Vagina (tissue), 2 donors: ENCODE measurements at regions not wholly inside any gene's neighbourhood (a gene's known extent, or its start where the extent isn't known, plus 50 kb on each side); places are given as distances from the start of the nearest gene placed in this dataset.

Experiments
- DNase-seq, 2 donors: peaks; one replicate each; pipeline ENCODE4 v3.0.0-alpha.2; 2017; ENCODE audit errors: extremely low spot score in 2 of 2
- H3K27ac ChIP-seq: fragments of 200-600 bp; sonication (generic); one replicate; pipeline ENCODE4 v1.5.1; 2019
- H3K27me3 ChIP-seq: fragments of 200-600 bp; sonication (generic); one replicate; pipeline ENCODE4 v1.5.1; 2019
- H3K36me3 ChIP-seq, 2 donors: fragments of 200-600 bp; sonication (generic); one replicate each; pipeline ENCODE4 v1.5.1; 2017 to 2019
- H3K4me1 ChIP-seq: fragments of 200-600 bp; sonication (generic); one replicate; pipeline ENCODE4 v1.5.1; 2019
- H3K4me3 ChIP-seq, 2 donors: fragments of 200-600 bp; sonication (generic); 1 replicate in 1 of 2; 2 replicates in 1 of 2; pipeline ENCODE4 v1.5.1; 2016 to 2019
- H3K9me3 ChIP-seq: fragments of 200-600 bp; sonication (generic); one replicate; pipeline ENCODE4 v1.5.1; 2019
- CTCF ChIP-seq, 3 experiments: fragments of 450-650 bp in 2 of 3; fragments of 200-600 bp in 1 of 3; sonication (generic) in 1 of 3; IDR thresholded peaks; one replicate each; pipeline ENCODE4 v1.5.1; 2017 to 2019; ENCODE audit warnings: antibody characterized with exemption in 3 of 3, mild to moderate bottlenecking in 2 of 3, moderate library complexity in 2 of 3
- POLR2A ChIP-seq, 2 donors: fragments of 450-650 bp; IDR thresholded peaks; one replicate each; pipeline ENCODE4 v1.6.1; 2017; ENCODE audit warnings: antibody characterized with exemption in 2 of 2, mild to moderate bottlenecking in 2 of 2, moderate library complexity in 2 of 2
- POLR2AphosphoS5 ChIP-seq, 2 donors: sonication (generic); formaldehyde crosslinking; IDR thresholded peaks; one replicate each; pipeline ENCODE4 v1.9.0; 2017; ENCODE audit warnings: antibody characterized with exemption in 2 of 2, mild to moderate bottlenecking in 2 of 2, low read depth in 1 of 2; ENCODE audit not compliant: insufficient read depth in 1 of 2
- intact Hi-C: fragments of 100-400 bp; cut with DNase I; formaldehyde crosslinking; loops from one replicate; pipeline ENCODE4 v1.15.1; 2023

GRCh38 chr7:84479059-84479458, 284.5 kb upstream of the SEMA3A start:
- Histone ChIP-seq H3K9me3 (no peaks in the 10 kb centered on the region), H3K36me3 (no peaks in the 10 kb centered on the region), H3K4me1 (no peaks in the 10 kb centered on the region), H3K27me3 (no peaks in the 10 kb centered on the region), H3K27ac (no peak overlapping the region), H3K4me3 (no peak overlapping the region)
- DNase-seq: no peak
- TF ChIP-seq POLR2AphosphoS5 (IDR thresholded peaks at IDR 0.05; ENCODE audit: insufficient read depth in 1 of 2, low read depth in 1 of 2) (no peak), CTCF (IDR thresholded peaks at IDR 0.05) (no peak), POLR2A (IDR thresholded peaks at IDR 0.05) (no peak)
- intact Hi-C loops: no loop called here

GRCh38 chr7:84477786-84478478, 283.3 kb upstream of the SEMA3A start:
- DNase-seq: no peak
- TF ChIP-seq CTCF (IDR thresholded peaks at IDR 0.05) (no peak), POLR2A (IDR thresholded peaks at IDR 0.05) (no peak), POLR2AphosphoS5 (IDR thresholded peaks at IDR 0.05; ENCODE audit: insufficient read depth in 1 of 2, low read depth in 1 of 2) (no peak)
- intact Hi-C loops: no loop called here

GRCh38 chr7:84474436-84474835, 279.8 kb upstream of the SEMA3A start:
- Histone ChIP-seq H3K36me3 (no peaks in the 10 kb centered on the region), H3K27me3 (no peaks in the 10 kb centered on the region), H3K27ac (no peak overlapping the region), H3K4me3 (no peak overlapping the region), H3K9me3 (no peaks in the 10 kb centered on the region), H3K4me1 (no peaks in the 10 kb centered on the region)
- intact Hi-C loops: no loop called here
- no peak for DNase-seq
- no peak for TF ChIP-seq POLR2A (IDR thresholded peaks at IDR 0.05)
- TF ChIP-seq CTCF (IDR thresholded peaks at IDR 0.05): no peak
- TF ChIP-seq POLR2AphosphoS5 (IDR thresholded peaks at IDR 0.05; ENCODE audit: insufficient read depth in 1 of 2, low read depth in 1 of 2): no peak

More at GRCh38 chr7:84477786-84478478, 283.3 kb upstream of the SEMA3A start:
- H3K27ac ChIP-seq: no peak overlapping the region
- no peak overlapping the region for H3K4me3 ChIP-seq
- H3K4me1 ChIP-seq: no peaks in the 10 kb centered on the region
- no peaks in the 10 kb centered on the region for H3K27me3 ChIP-seq
- no peaks in the 10 kb centered on the region for H3K36me3 ChIP-seq
- no peaks in the 10 kb centered on the region for H3K9me3 ChIP-seq

GRCh38 chr7:84471576-84471975, 277.0 kb upstream of the SEMA3A start:
- Histone ChIP-seq H3K9me3 (no peaks in the 10 kb centered on the region), H3K27me3 (no peaks in the 10 kb centered on the region), H3K4me1 (no peaks in the 10 kb centered on the region), H3K36me3 (no peaks in the 10 kb centered on the region), H3K4me3 (no peak overlapping the region), H3K27ac (no peak overlapping the region)
- no peak for DNase-seq
- TF ChIP-seq CTCF (IDR thresholded peaks at IDR 0.05) (no peak), POLR2A (IDR thresholded peaks at IDR 0.05) (no peak), POLR2AphosphoS5 (IDR thresholded peaks at IDR 0.05; ENCODE audit: insufficient read depth in 1 of 2, low read depth in 1 of 2) (no peak)
- intact Hi-C loops: no loop called here

- intact Hi-C loops: no loop called here
- no peaks in the 10 kb centered on the region for H3K4me1 ChIP-seq
- no peak for DNase-seq
- H3K4me3 ChIP-seq: no peak overlapping the region
- H3K27me3 ChIP-seq: no peaks in the 10 kb centered on the region
- TF ChIP-seq POLR2A (IDR thresholded peaks at IDR 0.05) (no peak), POLR2AphosphoS5 (IDR thresholded peaks at IDR 0.05; ENCODE audit: insufficient read depth in 1 of 2, low read depth in 1 of 2) (no peak), CTCF (IDR thresholded peaks at IDR 0.05) (no peak)
- H3K27ac ChIP-seq: no peak overlapping the region
- no peaks in the 10 kb centered on the region for H3K9me3 ChIP-seq
- no peaks in the 10 kb centered on the region for H3K36me3 ChIP-seq
These were observed 274.4 kb upstream of the SEMA3A start for GRCh38 chr7:84469034-84469433.
